ENCODE measurements at regions not wholly inside any gene's neighbourhood (a gene's known extent, or its start where the extent isn't known, plus 50 kb on each side); places are given as distances from the start of the nearest gene placed in this dataset.

DNA sequence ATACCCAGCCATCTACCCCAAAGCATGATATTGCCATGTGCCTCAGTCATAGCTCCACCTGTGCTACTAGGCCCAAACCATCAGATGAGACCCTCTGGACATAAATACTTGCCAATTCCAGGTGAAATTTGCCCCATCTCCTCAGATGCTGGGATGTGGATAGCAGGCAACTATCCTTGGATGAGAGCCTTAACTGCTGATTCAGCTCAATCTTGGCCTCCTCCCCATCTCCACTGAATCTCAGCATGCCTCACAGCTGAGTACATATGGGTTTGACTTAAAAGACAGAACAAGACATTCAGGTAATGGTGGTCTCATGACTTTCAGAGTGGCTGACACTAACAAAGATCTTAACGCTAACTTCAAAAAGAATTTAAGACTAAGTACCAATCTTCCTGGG is 50.8 kb upstream of the KLHL13 start:
- H3K9me3 ChIP-seq (ENCODE audit: insufficient read depth, low read depth): no peaks in the 10 kb centered on the region; the same call in 1 of the 2 replicates
- no peaks in the 10 kb centered on the region for H3K79me2 ChIP-seq (ENCODE audit: low read depth)
- H3K36me3 ChIP-seq (ENCODE audit: low read depth): no peaks in the 10 kb centered on the region
- DNase-seq: no peak
- no peaks in the 10 kb centered on the region for H3K4me1 ChIP-seq (replicated peaks; ENCODE audit: insufficient read depth)
- H3F3A ChIP-seq (ENCODE audit: insufficient read depth, low read depth): no peaks in the 10 kb centered on the region
- no peak overlapping the region for H3K27ac ChIP-seq
- POLR2A ChIA-PET (ENCODE audit: unreplicated experiment): no interaction called here
- H4K20me1 ChIP-seq (ENCODE audit: insufficient read depth): no peaks in the 10 kb centered on the region
- no peaks in the 10 kb centered on the region for H3K27me3 ChIP-seq (ENCODE audit: insufficient read depth, low read depth)
- BruUV-seq (replicated peaks): no TSS peak
- no peak overlapping the region for H2AFZ ChIP-seq
- TF ChIP-seq, protein P1, sequence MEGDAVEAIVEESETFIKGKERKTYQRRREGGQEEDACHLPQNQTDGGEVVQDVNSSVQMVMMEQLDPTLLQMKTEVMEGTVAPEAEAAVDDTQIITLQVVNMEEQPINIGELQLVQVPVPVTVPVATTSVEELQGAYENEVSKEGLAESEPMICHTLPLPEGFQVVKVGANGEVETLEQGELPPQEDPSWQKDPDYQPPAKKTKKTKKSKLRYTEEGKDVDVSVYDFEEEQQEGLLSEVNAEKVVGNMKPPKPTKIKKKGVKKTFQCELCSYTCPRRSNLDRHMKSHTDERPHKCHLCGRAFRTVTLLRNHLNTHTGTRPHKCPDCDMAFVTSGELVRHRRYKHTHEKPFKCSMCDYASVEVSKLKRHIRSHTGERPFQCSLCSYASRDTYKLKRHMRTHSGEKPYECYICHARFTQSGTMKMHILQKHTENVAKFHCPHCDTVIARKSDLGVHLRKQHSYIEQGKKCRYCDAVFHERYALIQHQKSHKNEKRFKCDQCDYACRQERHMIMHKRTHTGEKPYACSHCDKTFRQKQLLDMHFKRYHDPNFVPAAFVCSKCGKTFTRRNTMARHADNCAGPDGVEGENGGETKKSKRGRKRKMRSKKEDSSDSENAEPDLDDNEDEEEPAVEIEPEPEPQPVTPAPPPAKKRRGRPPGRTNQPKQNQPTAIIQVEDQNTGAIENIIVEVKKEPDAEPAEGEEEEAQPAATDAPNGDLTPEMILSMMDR (conservative IDR thresholded peaks at IDR 0.05): no peak
- no peak for TF ChIP-seq EZH2 (IDR thresholded peaks at IDR 0.05; ENCODE audit: low read depth)
- no peaks in the 10 kb centered on the region for H3K9me2 ChIP-seq (ENCODE audit: insufficient read depth)
- intact Hi-C loops (cut with micrococcal nuclease; ENCODE audit: unreplicated experiment): no loop called here
- no peak overlapping the region for H3K4me2 ChIP-seq
- no peak overlapping the region for H3K4me3 ChIP-seq
- CTCF ChIA-PET: no interaction called here

DNA sequence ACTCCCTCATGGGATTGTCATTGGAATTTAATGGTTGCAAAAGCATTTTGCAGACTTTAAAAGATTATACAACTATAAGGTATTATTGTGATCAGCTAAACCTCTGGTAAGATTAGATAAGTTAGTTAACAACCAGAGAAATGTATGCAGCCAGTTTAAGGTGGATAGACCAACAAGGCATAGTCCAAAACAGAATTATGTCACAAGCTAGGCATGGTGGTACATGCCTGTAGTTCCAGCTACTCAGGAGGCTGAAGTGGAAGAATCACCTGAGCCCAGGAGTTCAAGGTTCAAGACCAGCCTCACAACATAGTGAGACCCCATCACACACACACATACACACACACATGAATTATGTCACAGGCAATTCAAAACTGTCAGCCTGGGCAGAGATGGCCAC is 54.7 kb upstream of the KLHL13 start:
- BruUV-seq (replicated peaks): no TSS peak
- Histone ChIP-seq H4K20me1 (ENCODE audit: insufficient read depth) (no peaks in the 10 kb centered on the region), H3K27ac (no peak overlapping the region), H2AFZ (no peak overlapping the region), H3K9me2 (ENCODE audit: insufficient read depth) (no peaks in the 10 kb centered on the region), H3K4me3 (no peak overlapping the region), H3K27me3 (ENCODE audit: insufficient read depth, low read depth) (no peaks in the 10 kb centered on the region), H3K79me2 (ENCODE audit: low read depth) (no peaks in the 10 kb centered on the region), H3K9me3 (ENCODE audit: insufficient read depth, low read depth) (no peaks in the 10 kb centered on the region; the same call in 1 of the 2 replicates), H3K36me3 (ENCODE audit: low read depth) (no peaks in the 10 kb centered on the region), H3K4me2 (no peak overlapping the region), H3F3A (ENCODE audit: insufficient read depth, low read depth) (no peaks in the 10 kb centered on the region), H3K4me1 (replicated peaks; ENCODE audit: insufficient read depth) (no peaks in the 10 kb centered on the region)
- CTCF ChIA-PET: no interaction called here
- intact Hi-C loops (cut with micrococcal nuclease; ENCODE audit: unreplicated experiment): no loop called here
- POLR2A ChIA-PET (ENCODE audit: unreplicated experiment): no interaction called here
- TF ChIP-seq, protein P1 (conservative IDR thresholded peaks at IDR 0.05): no peak
- TF ChIP-seq EZH2 (IDR thresholded peaks at IDR 0.05; ENCODE audit: low read depth): no peak
- DNase-seq: no peak

DNA sequence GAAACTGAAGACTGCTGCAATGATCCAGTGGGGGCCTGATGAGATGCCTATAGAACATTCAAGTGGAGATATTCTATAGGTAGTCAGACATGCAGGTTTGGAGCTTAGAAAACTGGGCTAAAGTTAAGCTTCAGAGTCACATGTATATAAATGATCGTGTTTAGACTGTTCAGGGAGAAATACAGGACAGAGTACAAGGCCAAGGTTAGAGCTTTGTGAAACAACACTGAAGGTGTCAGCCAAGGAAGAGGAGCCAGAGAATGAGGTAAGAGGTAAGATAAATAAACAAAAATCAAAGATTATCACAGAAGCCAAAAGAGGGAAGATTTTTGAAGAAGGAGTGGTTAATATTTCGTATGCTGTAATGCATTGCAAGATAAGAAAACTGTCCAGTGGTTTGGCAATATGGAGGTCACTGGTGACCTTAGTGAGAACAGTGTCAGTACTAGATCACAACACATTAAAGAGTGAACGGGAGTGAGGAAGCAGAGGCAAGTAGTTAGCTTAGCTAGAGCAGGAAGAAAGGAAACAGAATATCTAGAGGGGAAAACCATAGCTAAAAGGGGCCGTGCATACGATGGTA is 58.0 kb upstream of the KLHL13 start:
- Histone ChIP-seq H2AFZ (no peak overlapping the region), H3K27ac (no peak overlapping the region), H3K36me3 (ENCODE audit: low read depth) (no peaks in the 10 kb centered on the region), H3K4me1 (replicated peaks; ENCODE audit: insufficient read depth) (no peaks in the 10 kb centered on the region), H3K4me2 (no peak overlapping the region), H3K9me3 (ENCODE audit: insufficient read depth, low read depth) (no peaks in the 10 kb centered on the region), H3K79me2 (ENCODE audit: low read depth) (no peaks in the 10 kb centered on the region), H3K4me3 (no peak overlapping the region), H3K27me3 (ENCODE audit: insufficient read depth, low read depth) (no peaks in the 10 kb centered on the region), H4K20me1 (ENCODE audit: insufficient read depth) (no peaks in the 10 kb centered on the region), H3F3A (ENCODE audit: insufficient read depth, low read depth) (no peaks in the 10 kb centered on the region), H3K9me2 (ENCODE audit: insufficient read depth) (no peaks in the 10 kb centered on the region)
- ChIA-PET POLR2A (ENCODE audit: unreplicated experiment) (interaction anchor here (0.6 kb wide), 1 partner anchor 22 kb away, joined by 5 read pairs; no protein-coding TSS in a partner anchor), CTCF (no interaction called here)
- intact Hi-C loops (cut with micrococcal nuclease; ENCODE audit: unreplicated experiment): no loop called here
- TF ChIP-seq, protein P1 (conservative IDR thresholded peaks at IDR 0.05): no peak
- no peak for TF ChIP-seq EZH2 (IDR thresholded peaks at IDR 0.05; ENCODE audit: low read depth)
- no TSS peak for BruUV-seq (replicated peaks)
- no peak for DNase-seq

Measured in PC-9 (cell line).